Lower leg skin (tissue), 3 donors: ENCODE measurements at regions not wholly inside any gene's neighbourhood (a gene's known extent, or its start where the extent isn't known, plus 50 kb on each side); places are given as distances from the start of the nearest gene placed in this dataset.
"Not testable (repeated sequence)": the region's sequence is repeated elsewhere in the genome, so short reads cannot be mapped to it uniquely, and the experiment has no call there.

Experiments used
- CTCF ChIP-seq, 3 donors: fragments of 450-650 bp; IDR thresholded peaks; one replicate each; pipeline ENCODE4 v1.5.1; 2016; ENCODE audit warnings: antibody characterized with exemption in 3 of 3, mild to moderate bottlenecking in 3 of 3, moderate library complexity in 2 of 3
- POLR2A ChIP-seq, 2 donors: fragments of 450-650 bp; IDR thresholded peaks; one replicate each; pipeline ENCODE4 v1.6.1; 2016 to 2017; ENCODE audit warnings: antibody characterized with exemption in 2 of 2, mild to moderate bottlenecking in 1 of 2, moderate library complexity in 1 of 2

- TF ChIP-seq POLR2A, CTCF (IDR thresholded peaks at IDR 0.05): not testable (repeated sequence)
Measured at GRCh38 chr9:41367301-41367700, 178.2 kb upstream of the ZNG1F start.
